Mononuclear cell (primary cell): ENCODE measurements at regions not wholly inside any gene's neighbourhood (a gene's known extent, or its start where the extent isn't known, plus 50 kb on each side); places are given as distances from the start of the nearest gene placed in this dataset.

Experiments
- H3K27me3 ChIP-seq: 2 replicates; pipeline ENCODE4 v1.6.0; 2011; ENCODE audit warnings: low read length, control low read depth; ENCODE audit not compliant: insufficient read depth
- H3K4me1 ChIP-seq: 2 replicates; pipeline ENCODE4 v1.5.1; 2011; ENCODE audit warnings: mild to moderate bottlenecking, low read length, control low read depth; ENCODE audit not compliant: insufficient read depth
- H3K4me3 ChIP-seq: 2 replicates; pipeline ENCODE4 v1.5.1; 2011; ENCODE audit warnings: mild to moderate bottlenecking, low read length, moderate library complexity
- H3K9me3 ChIP-seq: 2 replicates; pipeline ENCODE4 v1.5.1; 2011; ENCODE audit warnings: low read depth, mild to moderate bottlenecking, control low read depth, low read length

- Histone ChIP-seq H3K9me3 (no peaks in the 10 kb centered on the region), H3K27me3 (no peaks in the 10 kb centered on the region), H3K4me3 (no peak overlapping the region), H3K4me1 (no peaks in the 10 kb centered on the region)
Observed at GRCh38 chr5:93300309-93300923, 280.6 kb downstream of the NR2F1-AS1 start.

- Histone ChIP-seq H3K9me3 (no peaks in the 10 kb centered on the region), H3K4me1 (no peaks in the 10 kb centered on the region), H3K4me3 (no peak overlapping the region), H3K27me3 (no peaks in the 10 kb centered on the region)
Observed at GRCh38 chr5:93299681-93300308, 281.2 kb downstream of the NR2F1-AS1 start.

DNA sequence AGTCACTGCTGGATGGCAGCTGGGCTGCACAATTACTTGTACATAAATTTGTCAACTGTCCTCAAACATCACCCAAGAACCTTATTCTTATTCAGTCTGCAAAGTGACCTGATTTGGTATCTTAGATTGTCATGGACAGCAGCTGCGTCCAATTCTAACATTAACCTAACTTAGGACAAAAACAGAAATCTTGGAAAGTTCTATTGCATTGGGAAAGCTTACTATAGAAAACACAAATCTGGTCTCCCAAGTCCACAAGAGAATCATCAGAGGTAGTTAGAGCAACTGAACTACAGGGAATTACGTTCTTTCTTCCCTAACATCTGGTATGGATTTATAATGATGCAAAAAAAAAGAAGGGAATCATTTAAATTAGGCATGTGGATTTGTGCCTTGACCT lies 283.9 kb downstream of the NR2F1-AS1 start:
- Histone ChIP-seq H3K4me1 (no peaks in the 10 kb centered on the region), H3K27me3 (no peaks in the 10 kb centered on the region), H3K9me3 (no peaks in the 10 kb centered on the region), H3K4me3 (no peak overlapping the region)

DNA sequence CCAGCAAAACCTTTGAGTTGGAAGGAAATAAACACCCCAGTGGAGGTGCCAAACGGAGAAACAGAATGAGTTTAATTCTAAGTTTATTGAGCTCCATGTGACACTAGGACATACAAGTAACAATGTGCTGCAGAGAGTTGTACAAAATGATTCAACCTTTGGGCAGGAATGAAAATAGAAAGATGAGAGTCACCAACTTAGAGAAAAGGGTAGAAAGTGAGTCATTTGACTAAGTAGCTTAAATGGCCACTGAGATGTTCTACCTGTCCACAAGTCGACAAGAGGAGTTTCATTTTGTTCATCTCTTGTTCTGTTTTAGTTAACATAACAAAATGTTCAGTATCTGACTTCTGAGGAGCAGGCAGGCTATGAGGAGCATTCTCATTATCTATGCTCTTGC lies 284.7 kb downstream of the NR2F1-AS1 start:
- Histone ChIP-seq H3K27me3 (no peaks in the 10 kb centered on the region), H3K4me1 (no peaks in the 10 kb centered on the region), H3K9me3 (no peaks in the 10 kb centered on the region), H3K4me3 (no peak overlapping the region)

GRCh38 chr5:93294996-93295395 lies 286.0 kb downstream of the NR2F1-AS1 start:
- H3K4me3 ChIP-seq = no peak overlapping the region
- H3K27me3 ChIP-seq = no peaks in the 10 kb centered on the region
- H3K9me3 ChIP-seq = no peaks in the 10 kb centered on the region
- H3K4me1 ChIP-seq = no peaks in the 10 kb centered on the region

GRCh38 chr5:93294199-93294598 lies 286.8 kb downstream of the NR2F1-AS1 start:
- no peaks in the 10 kb centered on the region for H3K27me3 ChIP-seq
- no peaks in the 10 kb centered on the region for H3K4me1 ChIP-seq
- no peaks in the 10 kb centered on the region for H3K9me3 ChIP-seq
- no peak overlapping the region for H3K4me3 ChIP-seq

DNA sequence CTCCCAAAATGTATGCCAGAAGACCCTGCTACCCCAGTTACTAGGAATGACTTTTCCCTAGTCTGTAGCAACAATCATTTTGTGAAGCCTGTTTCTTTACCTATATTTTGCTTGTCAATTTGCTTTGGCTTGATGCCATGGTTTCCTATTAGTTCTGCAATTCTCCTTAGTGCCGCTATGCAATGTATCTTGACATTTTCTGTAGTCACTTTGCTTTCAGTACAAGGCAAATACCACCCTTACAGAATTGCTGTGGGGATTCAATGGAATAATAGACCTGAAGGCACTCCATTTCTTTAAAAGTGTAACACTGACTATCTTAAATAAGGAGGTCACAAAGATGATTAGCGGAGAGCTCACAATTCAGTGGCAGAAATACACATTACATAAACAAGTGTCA lies 291.1 kb downstream of the NR2F1-AS1 start:
- H3K4me3 ChIP-seq = no peak overlapping the region
- no peaks in the 10 kb centered on the region for H3K4me1 ChIP-seq
- no peaks in the 10 kb centered on the region for H3K27me3 ChIP-seq
- no peaks in the 10 kb centered on the region for H3K9me3 ChIP-seq

- Histone ChIP-seq H3K9me3 (no peaks in the 10 kb centered on the region), H3K4me3 (no peak overlapping the region), H3K27me3 (no peaks in the 10 kb centered on the region), H3K4me1 (no peaks in the 10 kb centered on the region)
Observed at GRCh38 chr5:93285461-93285860, 295.6 kb downstream of the NR2F1-AS1 start.

DNA sequence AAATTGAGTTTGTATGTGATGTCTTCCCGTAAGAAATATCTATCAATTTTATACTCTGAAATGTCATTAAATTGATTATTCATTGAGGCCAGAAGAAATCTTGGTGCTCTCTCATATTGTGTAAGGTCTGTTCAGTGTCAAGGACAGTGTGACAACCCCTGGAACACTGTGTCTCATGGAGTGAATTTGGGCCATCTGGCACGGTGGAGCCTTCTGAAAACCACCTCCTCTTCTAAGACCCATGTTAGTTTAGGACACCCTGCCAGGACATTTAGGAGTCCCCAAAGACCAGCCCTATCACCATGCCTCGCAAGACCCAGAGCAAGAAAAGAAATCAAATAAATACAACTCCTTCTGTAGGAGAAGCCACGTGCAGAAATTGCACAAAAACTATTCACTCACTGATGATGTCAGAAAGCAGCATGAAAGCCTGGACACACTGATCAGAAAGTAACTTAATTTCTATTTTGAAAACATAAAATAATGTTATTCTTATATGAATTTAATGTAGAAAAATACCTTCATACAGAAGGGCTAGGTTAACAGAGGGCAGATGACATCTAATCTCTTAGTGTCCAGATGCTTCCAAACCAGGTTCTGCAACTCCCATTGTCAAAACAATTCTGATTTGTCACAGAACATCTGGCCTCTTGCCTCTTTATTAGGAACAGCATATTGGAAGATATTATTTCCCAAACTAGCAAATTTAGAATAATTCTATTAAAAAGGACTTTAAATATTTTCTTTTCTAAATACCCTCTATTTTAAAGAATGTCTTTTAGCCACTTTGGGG lies 298.8 kb downstream of the NR2F1-AS1 start:
- Histone ChIP-seq H3K9me3 (no peaks in the 10 kb centered on the region), H3K4me3 (no peak overlapping the region), H3K27me3 (no peaks in the 10 kb centered on the region), H3K4me1 (no peaks in the 10 kb centered on the region)

DNA sequence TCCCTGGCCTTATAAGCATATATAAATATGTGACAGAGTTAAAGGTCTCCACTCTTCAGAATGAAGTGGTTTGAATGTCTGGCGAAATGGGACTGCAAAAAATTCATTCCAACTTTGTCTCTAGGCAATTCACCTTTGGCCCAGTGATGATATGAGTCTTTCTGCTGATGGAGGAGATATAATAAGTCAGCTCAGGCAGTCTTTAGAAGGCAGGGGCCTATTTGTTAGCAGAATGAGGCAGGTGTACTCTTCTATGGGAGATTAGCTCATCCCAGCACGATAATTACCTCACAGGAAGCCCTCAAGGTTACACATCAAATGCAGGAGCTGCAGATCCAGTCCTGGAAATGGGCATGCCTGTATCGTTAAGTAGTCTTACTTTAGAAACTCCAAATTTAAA lies 300.5 kb downstream of the NR2F1-AS1 start:
- no peaks in the 10 kb centered on the region for H3K4me1 ChIP-seq
- H3K4me3 ChIP-seq = no peak overlapping the region
- H3K9me3 ChIP-seq = no peaks in the 10 kb centered on the region
- no peaks in the 10 kb centered on the region for H3K27me3 ChIP-seq

- no peaks in the 10 kb centered on the region for H3K27me3 ChIP-seq
- H3K4me1 ChIP-seq = no peaks in the 10 kb centered on the region
- no peak overlapping the region for H3K4me3 ChIP-seq
- no peaks in the 10 kb centered on the region for H3K9me3 ChIP-seq
Observed at GRCh38 chr5:93279296-93279963, 301.6 kb downstream of the NR2F1-AS1 start.

GRCh38 chr5:93278896-93279295 lies 302.1 kb downstream of the NR2F1-AS1 start:
- Histone ChIP-seq H3K4me3 (no peak overlapping the region), H3K4me1 (no peaks in the 10 kb centered on the region), H3K27me3 (no peaks in the 10 kb centered on the region)

GRCh38 chr5:93277051-93277450 lies 304.0 kb downstream of the NR2F1-AS1 start:
- no peaks in the 10 kb centered on the region for H3K27me3 ChIP-seq
- H3K4me3 ChIP-seq = no peak overlapping the region
- no peaks in the 10 kb centered on the region for H3K4me1 ChIP-seq
- no peaks in the 10 kb centered on the region for H3K9me3 ChIP-seq

More at GRCh38 chr5:93278896-93279295, 302.1 kb downstream of the NR2F1-AS1 start:
- no peaks in the 10 kb centered on the region for H3K9me3 ChIP-seq

DNA sequence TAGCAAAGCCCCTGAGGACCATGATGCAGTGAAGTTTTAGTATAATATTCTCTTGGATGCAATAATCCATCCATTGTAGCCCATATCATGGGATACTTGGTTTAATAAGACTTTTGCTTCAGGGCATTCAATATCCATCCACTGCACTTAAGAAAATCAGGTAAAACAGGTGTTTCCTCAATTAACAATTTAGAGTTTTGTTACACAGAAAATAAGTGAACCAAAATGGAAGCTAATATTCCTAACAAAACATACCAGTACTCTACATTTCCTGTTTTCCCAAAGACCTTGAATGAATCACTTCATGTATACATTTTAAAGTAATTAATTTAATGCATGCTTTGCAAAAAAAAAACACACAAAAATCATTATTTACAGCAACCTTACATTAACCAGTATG lies 305.6 kb downstream of the NR2F1-AS1 start:
- Histone ChIP-seq H3K27me3 (no peaks in the 10 kb centered on the region), H3K9me3 (no peaks in the 10 kb centered on the region), H3K4me3 (no peak overlapping the region), H3K4me1 (no peaks in the 10 kb centered on the region)

- Histone ChIP-seq H3K4me3 (no peak overlapping the region), H3K27me3 (no peaks in the 10 kb centered on the region), H3K9me3 (no peaks in the 10 kb centered on the region), H3K4me1 (no peaks in the 10 kb centered on the region)
Observed at GRCh38 chr5:93274291-93274690, 306.7 kb downstream of the NR2F1-AS1 start.
